ENCODE measurements at regions not wholly inside any gene's neighbourhood (a gene's known extent, or its start where the extent isn't known, plus 50 kb on each side); places are given as distances from the start of the nearest gene placed in this dataset.
A peak's percentile ranks its signal among the peaks of the same experiment; 100 is the strongest.
"Not testable (repeated sequence)": the region's sequence is repeated elsewhere in the genome, so short reads cannot be mapped to it uniquely, and the experiment has no call there.

DNA sequence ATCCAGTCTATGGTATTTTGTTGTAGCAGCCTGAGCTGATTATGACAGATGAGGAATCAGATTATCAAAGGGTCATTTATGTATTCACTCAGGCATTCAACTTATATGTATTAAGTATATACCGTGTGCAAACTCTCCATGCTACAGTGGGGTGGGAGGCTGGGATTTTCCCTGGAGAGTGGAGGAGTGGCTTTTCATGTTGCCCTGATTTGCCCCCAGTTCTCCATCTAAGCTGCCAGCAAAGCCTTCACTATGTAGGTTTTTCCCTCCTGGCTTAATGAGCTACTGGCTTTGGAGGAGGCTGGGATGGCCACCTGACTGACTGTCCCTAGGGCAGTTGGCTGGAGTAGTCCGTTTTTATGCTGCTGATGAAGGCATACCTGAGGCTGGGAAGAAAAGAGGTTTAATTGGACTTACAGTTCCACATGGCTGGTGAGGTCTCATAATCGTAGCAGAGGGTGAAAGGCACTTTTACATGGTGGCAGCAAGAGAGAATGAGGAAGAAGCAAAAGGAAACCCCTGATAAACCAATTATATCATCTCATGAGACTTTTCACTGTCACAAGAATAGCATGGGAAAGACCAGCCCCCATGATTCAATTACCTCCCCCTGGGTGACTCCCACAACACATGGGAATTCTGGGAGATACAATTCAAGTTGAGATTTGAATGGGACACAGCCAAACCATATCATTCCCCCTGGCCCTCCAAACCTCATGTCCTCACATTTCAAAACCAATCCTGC, 253.9 kb downstream of the RPLP1 start:
- intact Hi-C loops (cut with DNase I): no loop called here
- ATAC-seq (no peak), DNase-seq (ENCODE audit: low spot score) (no peak)

DNA sequence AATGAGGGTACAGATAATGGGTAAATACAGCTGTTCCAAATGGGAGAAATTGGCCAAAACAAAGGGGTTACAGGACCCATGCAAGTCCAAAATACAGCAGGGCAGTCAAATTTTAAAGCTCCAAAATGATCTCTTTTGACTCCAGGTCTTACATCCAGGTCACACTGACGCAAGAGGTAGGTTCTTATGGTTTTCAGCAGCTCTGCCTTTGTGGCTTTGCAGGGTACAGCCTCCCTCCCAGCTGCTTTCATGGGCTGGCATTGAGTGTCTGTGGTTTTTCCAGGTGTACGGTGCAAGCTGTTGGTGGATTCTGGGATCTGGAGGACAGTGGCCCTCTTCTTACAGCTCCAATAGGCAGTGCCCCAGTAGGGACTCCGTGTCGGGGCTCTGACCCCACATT, 254.6 kb downstream of the RPLP1 start:
- DNase-seq (ENCODE audit: low spot score); intact Hi-C loops (cut with DNase I); ATAC-seq: not testable (repeated sequence)

DNA sequence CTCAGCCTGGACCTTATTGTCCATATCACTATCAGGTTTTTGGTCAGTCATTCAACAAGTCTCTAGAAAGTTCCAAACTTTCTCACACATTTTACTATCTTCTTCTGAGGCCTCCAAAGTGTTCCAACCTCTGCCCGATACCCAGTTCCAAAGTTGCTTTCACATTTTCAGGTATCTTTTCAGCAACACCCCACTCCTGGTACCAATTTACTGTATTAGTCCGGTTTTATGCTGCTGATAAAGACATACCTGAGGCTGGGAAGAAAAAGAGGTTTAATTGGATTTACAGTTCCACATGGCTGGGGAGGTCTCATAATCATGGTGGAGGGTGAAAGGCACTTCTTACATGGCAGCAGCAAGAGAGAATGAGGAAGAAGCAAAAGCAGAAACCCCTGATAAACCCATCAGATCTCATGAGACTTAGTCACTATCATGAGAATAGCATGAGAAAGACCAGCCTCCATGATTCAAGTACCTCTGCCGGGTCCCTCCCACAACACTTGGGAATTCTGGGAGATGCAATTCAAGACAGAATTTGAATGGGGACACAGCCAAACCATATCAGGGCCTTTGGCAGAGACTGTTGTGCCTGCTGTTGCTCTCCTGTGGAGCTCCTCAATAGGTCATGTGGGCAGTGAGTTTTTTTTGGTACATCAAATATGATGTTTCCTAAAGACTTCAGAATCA, 256.0 kb downstream of the RPLP1 start:
- ATAC-seq; DNase-seq (ENCODE audit: low spot score); intact Hi-C loops (cut with DNase I): not testable (repeated sequence)

GRCh38 chr15:69712991-69713390, 260.4 kb downstream of the RPLP1 start:
- no peak for ATAC-seq
- intact Hi-C loops (cut with DNase I): no loop called here
- no peak for DNase-seq (ENCODE audit: low spot score)

- ATAC-seq: peak; percentile 29
- DNase-seq (ENCODE audit: low spot score): no peak
- intact Hi-C loops (cut with DNase I): no loop called here
Observed at GRCh38 chr15:69713726-69714559, 261.3 kb downstream of the RPLP1 start.

GRCh38 chr15:69715210-69715609, 262.6 kb downstream of the RPLP1 start:
- ATAC-seq (no peak), DNase-seq (ENCODE audit: low spot score) (no peak)
- intact Hi-C loops (cut with DNase I): no loop called here

GRCh38 chr15:69718436-69718835, 265.8 kb downstream of the RPLP1 start:
- intact Hi-C loops (cut with DNase I): no loop called here
- ATAC-seq (no peak), DNase-seq (ENCODE audit: low spot score) (no peak)

DNA sequence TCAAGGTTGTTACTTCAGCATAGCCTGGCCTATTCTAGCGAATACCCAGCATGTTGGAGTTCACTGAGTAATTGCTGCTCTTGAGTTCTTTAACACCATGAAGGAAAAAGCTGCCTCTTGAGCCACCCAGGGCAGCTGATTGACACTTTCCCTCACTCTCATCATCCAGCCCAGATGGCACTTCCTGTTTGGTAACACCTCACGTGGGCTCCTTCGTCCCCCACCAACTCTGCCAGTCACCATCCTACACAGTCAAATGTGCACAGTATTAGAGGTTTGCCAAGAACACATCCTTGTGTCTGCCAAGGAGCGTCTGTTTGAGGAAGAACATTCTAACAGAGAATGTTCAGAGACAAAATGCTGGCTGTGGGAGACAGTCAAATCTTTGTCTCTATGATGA, 266.3 kb downstream of the RPLP1 start:
- intact Hi-C loops (cut with DNase I): no loop called here
- no peak for DNase-seq (ENCODE audit: low spot score)
- ATAC-seq: peak; percentile 68

- ATAC-seq: peak; percentile 61
- intact Hi-C loops (cut with DNase I): no loop called here
- no peak for DNase-seq (ENCODE audit: low spot score)
Observed at GRCh38 chr15:69719527-69720240, 267.1 kb downstream of the RPLP1 start.

- intact Hi-C loops (cut with DNase I): no loop called here
- ATAC-seq (no peak), DNase-seq (ENCODE audit: low spot score) (no peak)
Observed at GRCh38 chr15:69720536-69720935, 267.9 kb downstream of the RPLP1 start.

DNA sequence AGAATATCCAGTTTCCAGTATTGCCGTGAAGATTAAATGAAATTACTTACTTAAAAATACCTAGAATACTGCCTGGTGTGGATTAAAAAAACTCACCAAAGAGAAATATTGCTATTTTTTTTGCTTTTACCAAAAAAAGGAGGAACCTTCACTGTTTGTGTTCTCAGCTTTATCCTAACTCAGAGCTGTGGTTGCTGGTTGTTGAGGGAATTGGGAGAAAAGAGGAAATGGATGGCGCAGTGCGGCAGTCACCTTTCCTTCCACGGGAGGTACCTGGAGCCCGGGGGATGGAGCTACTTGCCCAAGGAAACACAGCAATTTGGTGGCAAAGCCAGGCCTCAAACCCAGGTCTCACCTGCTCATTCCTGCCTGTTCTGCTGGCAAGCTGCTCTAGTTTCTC, 270.3 kb downstream of the RPLP1 start:
- intact Hi-C loops (cut with DNase I): no loop called here
- ATAC-seq: no peak
- no peak for DNase-seq (ENCODE audit: low spot score)

GRCh38 chr15:69723404-69724096, 270.9 kb downstream of the RPLP1 start:
- intact Hi-C loops (cut with DNase I): no loop called here
- no peak for DNase-seq (ENCODE audit: low spot score)
- ATAC-seq: no peak

GRCh38 chr15:69724333-69724732, 271.7 kb downstream of the RPLP1 start:
- intact Hi-C loops (cut with DNase I): no loop called here
- ATAC-seq: no peak
- no peak for DNase-seq (ENCODE audit: low spot score)

DNA sequence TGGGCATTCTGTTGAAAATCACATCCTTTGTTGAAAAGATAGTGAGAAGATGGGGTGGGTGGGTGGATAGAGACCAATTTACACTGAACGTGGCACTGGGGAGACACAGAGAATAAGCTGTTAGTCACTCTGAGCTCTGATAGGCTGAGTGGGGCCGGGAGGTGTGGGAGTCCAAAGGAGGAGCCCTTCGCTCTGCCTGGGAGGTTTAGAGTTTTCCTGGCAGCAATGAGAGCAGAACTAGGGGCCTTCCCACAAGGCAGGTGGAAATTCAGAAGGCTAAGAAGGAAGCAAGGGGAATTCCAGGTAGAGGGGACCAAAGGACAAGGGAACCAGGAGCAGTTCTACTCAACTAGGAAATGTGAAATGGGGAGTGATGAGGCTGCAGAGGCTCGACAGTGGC, 272.7 kb downstream of the RPLP1 start:
- ATAC-seq (no peak), DNase-seq (ENCODE audit: low spot score) (no peak)
- intact Hi-C loops (cut with DNase I): no loop called here

- ATAC-seq (peak; percentile 21), DNase-seq (ENCODE audit: low spot score) (no peak)
- intact Hi-C loops (cut with DNase I): no loop called here
Observed at GRCh38 chr15:69725957-69726356, 273.3 kb downstream of the RPLP1 start.

DNA sequence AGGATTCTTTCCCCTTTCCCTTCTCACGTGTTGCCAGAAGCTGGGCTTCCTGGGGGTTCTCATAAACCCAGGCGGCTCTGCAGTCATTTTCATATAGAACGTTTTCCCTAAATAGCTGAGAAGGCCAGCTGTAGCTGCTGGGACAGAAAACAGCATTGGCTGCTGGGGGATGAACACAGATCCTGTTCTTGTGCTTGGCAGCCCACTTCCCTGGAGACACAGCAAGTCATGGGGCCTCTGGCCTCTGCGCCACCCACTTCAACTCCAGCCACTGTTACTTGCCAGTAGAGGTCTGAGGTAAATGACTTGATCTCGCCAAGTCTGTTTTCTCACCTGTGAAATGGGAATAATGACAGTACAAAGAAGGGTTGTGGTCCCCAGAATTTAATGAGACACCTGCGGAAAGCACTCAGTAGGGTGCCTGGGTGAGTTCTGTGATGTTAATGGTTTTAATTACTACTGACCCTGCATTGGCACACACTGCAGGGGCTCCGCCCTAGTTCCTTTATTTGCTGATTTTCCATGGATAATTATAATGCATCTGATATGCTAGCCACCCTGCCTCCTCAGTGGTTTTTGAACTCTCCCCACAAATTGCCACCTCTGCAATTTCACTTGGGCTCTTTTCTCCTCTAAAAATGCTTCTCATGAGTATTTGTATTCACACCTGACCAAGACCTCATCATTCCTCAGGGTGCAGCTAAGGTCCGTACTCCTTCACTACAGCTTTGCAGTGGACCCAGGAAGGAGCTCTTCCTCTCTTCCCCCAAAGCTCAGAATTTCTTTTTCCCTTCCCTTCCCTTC, 274.7 kb downstream of the RPLP1 start:
- DNase-seq (ENCODE audit: low spot score) (no peak), ATAC-seq (no peak)
- intact Hi-C loops (cut with DNase I): no loop called here

DNA sequence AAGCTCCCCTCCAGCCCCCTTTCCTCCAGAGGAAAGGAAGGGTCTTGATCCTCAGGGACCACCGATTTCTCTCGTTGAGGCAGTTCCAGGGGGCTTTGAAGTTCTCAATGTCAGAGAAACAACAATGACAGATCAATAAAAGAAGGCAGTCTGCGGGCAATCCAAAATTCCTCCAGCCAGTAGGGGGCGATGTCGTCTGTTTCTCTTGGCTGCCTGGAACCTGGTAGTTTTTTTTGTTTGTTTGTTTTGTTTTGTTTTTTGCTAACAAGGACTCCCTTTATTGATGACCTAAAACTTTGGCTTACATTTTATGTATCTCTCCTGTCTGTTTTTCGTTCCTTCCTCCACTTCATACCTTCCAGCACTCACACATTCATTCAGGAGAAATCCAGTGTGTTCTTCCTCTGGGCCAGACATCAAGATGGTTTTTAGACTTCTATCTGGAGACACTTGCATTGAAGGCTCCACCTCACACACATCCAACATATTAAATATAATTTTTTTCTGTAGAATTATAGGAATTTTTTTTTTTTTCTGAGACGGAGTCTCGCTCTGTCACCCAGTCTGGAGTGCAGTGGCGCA, 276.6 kb downstream of the RPLP1 start:
- intact Hi-C loops (cut with DNase I): no loop called here
- no peak for DNase-seq (ENCODE audit: low spot score)

More for the DNA sequence above, 276.6 kb downstream of the RPLP1 start:
- no peak for ATAC-seq

All from sciatic nerve (tissue), 2 donors.